Ectodermal cell (in vitro differentiated cells): ENCODE measurements at regions not wholly inside any gene's neighbourhood (a gene's known extent, or its start where the extent isn't known, plus 50 kb on each side); places are given as distances from the start of the nearest gene placed in this dataset.

Source experiments
- H3K27ac ChIP-seq: 2 replicates; pipeline ENCODE4 v1.7.0; 2013; ENCODE audit warnings: mild to moderate bottlenecking, low read depth, low read length; ENCODE audit not compliant: insufficient read depth, poor library complexity, severe bottlenecking
- H3K27me3 ChIP-seq: 2 replicates; pipeline ENCODE4 v1.7.0; 2013; ENCODE audit warnings: mild to moderate bottlenecking, low read length; ENCODE audit not compliant: insufficient read depth, control insufficient read depth, poor library complexity, severe bottlenecking
- H3K36me3 ChIP-seq: one replicate; pipeline ENCODE4 v1.7.0; 2013; ENCODE audit warnings: low read length; ENCODE audit not compliant: control insufficient read depth, insufficient read depth
- H3K4me1 ChIP-seq: one replicate; pipeline ENCODE4 v1.7.0; 2013; ENCODE audit warnings: low read length; ENCODE audit not compliant: control insufficient read depth, insufficient read depth
- H3K4me3 ChIP-seq: 2 replicates; pipeline ENCODE4 v1.7.0; 2013; ENCODE audit warnings: low read depth, low read length, control low read depth; ENCODE audit not compliant: insufficient read depth
- H3K9me3 ChIP-seq: 2 replicates; pipeline ENCODE4 v1.7.0; 2013; ENCODE audit warnings: mild to moderate bottlenecking, low read length, moderate library complexity; ENCODE audit not compliant: control insufficient read depth
- WGBS, 2 experiments: methylation state at CpG; one replicate each; pipeline ENCODE4 v1.1.7; 2013; ENCODE audit warnings: missing lambda C conversion rate in 2 of 2; 5-methylcytosine and 5-hydroxymethylcytosine counted together

DNA sequence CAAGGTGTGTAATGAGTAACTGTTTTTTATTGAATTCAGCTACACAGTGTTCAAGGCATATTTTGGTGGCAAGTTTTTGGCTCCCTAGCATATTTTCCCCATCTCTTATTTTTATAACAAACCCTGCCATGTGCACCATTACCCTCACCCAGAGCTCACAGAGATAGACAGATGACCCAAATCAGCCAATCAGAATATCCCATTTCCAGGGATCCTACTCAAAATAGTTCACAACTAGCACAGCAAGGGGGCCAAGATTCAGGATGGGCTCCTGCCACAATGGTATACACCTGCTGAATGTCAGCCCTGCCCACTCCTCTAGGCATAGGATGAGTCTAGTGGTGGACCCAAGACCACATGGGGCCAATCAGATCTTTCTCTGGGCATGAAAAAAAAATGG is 78.8 kb upstream of the SETMAR start:
- Histone ChIP-seq H3K27me3 (no peaks in the 10 kb centered on the region), H3K27ac (no peak overlapping the region), H3K4me1 (no peaks in the 10 kb centered on the region), H3K4me3 (no peak overlapping the region), H3K9me3 (no peaks in the 10 kb centered on the region), H3K36me3 (no peaks in the 10 kb centered on the region)

DNA sequence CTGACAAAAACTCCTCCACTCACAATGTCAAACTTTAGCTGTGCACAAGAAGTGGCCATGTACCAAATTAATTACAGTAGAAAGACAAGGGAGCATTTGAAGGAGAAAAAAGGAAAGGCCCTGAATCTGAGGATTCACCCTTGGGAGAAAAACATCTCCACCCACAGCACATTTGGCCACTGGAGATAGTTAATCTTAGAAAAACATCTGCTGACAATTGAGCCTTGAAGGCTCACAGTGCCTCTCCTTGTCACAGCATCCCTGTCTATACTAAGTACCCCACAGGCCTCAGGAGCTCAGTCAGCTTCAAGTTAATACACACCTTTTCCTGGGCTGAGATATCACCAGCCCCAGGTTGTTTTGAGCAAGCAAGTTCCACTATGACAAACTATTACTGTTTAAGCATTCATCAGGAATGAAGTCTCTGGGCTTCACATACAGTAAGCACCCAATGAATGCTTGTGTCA is 78.1 kb upstream of the SETMAR start:
- H3K4me3 ChIP-seq: no peak overlapping the region
- no peaks in the 10 kb centered on the region for H3K36me3 ChIP-seq
- no peaks in the 10 kb centered on the region for H3K27me3 ChIP-seq
- H3K9me3 ChIP-seq: no peaks in the 10 kb centered on the region
- H3K4me1 ChIP-seq: no peaks in the 10 kb centered on the region
- no peak overlapping the region for H3K27ac ChIP-seq

DNA sequence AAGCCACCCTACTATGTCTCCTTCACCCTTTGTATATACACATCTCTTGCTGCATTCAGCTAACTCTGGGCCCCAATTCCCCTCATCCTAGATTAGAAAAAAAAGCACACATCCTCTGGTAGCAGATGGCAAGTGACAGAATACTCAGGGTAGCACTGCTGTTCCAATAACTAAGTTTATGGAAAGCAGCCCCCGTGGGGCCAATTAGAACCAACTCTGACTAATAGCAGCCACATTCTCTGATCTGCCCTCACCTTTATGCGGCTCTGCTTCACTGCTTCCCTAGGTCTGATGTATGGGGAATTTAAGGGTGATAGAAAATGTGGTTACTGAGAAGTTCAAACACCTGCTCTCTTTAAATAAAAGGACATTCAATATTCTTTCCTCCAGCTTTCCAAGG is 74.9 kb upstream of the SETMAR start:
- WGBS, 2 experiments: 78 to 96% methylated on average over 2 of the region's 2 CpGs
- Histone ChIP-seq H3K36me3 (no peaks in the 10 kb centered on the region), H3K9me3 (no peaks in the 10 kb centered on the region), H3K27me3 (no peaks in the 10 kb centered on the region), H3K4me3 (no peak overlapping the region), H3K27ac (no peak overlapping the region), H3K4me1 (peaks cover 3% of the 10 kb centered on the region)

DNA sequence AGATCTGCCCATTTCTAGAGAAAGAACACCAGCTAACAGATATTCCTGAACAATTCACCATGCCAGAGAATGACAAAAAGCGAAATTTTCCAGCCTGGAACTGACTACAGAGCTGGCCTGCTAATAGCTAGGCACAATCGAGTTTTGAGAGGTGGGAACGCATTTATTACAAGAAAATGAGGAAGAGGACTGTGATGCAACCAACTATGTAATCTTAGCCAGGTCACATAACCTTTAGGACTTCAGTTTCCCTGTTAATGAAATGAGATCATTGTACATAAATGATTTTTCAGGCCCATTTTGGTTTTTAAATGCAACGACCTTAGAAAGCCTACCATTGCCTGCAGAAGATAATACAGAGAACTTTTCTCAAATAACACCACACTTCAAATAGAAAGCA is 72.1 kb upstream of the SETMAR start:
- Histone ChIP-seq H3K27ac (no peak overlapping the region), H3K4me1 (peaks cover 3% of the 10 kb centered on the region), H3K4me3 (no peak overlapping the region), H3K36me3 (no peaks in the 10 kb centered on the region), H3K27me3 (no peaks in the 10 kb centered on the region), H3K9me3 (no peaks in the 10 kb centered on the region)
- WGBS, 2 experiments: 89 to 94% methylated on average over 4 of the region's 4 CpGs

DNA sequence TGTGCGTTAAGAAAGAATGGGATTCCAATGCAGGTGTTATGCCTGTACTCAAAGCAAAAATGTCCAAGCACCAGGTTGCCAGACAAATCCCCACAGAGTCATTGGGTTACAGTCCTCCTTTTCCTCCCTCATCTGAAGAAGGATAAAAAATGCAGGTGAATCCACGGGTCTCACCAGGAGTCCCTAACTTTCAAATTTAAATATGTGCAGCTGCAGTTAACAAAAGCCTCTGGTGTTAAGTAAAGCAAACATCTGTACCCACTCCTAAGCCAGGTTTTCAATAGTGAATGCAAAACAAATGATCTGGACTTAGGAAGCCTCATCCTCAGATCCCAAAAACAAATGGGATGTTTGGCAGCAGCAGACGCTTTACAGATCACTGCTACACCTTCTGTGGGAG is 70.4 kb upstream of the SETMAR start:
- H3K9me3 ChIP-seq: no peaks in the 10 kb centered on the region
- peaks cover 3% of the 10 kb centered on the region for H3K4me1 ChIP-seq
- no peaks in the 10 kb centered on the region for H3K27me3 ChIP-seq
- H3K36me3 ChIP-seq: no peaks in the 10 kb centered on the region
- no peak overlapping the region for H3K27ac ChIP-seq
- WGBS, 2 experiments: 40 to 46% methylated on average over 3 of the region's 3 CpGs
- H3K4me3 ChIP-seq: no peak overlapping the region

DNA sequence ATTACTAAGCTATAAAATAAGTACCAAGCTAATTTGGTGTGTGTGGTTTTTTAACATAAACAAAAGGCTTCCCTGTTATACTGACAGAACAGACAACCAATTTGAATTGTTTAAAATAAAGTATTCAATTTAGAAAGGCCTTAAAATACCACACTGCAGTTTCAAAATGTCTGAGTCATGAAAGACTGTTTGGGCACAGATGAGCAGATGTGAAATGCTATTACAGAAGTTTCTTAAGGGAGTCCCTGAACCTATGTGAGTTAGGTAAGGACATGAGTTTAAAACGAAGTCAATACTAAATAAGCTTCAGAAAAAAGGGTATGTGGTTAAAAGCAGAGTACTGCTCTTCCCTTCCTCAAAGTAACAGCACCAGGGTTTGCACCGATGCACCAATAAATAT is 69.7 kb upstream of the SETMAR start:
- Histone ChIP-seq H3K4me3 (no peak overlapping the region), H3K27ac (no peak overlapping the region), H3K4me1 (peaks cover 3% of the 10 kb centered on the region), H3K9me3 (no peaks in the 10 kb centered on the region), H3K27me3 (no peaks in the 10 kb centered on the region), H3K36me3 (no peaks in the 10 kb centered on the region)
- 82 to 85% methylated on average over 2 of the region's 2 CpGs for WGBS, 2 experiments

DNA sequence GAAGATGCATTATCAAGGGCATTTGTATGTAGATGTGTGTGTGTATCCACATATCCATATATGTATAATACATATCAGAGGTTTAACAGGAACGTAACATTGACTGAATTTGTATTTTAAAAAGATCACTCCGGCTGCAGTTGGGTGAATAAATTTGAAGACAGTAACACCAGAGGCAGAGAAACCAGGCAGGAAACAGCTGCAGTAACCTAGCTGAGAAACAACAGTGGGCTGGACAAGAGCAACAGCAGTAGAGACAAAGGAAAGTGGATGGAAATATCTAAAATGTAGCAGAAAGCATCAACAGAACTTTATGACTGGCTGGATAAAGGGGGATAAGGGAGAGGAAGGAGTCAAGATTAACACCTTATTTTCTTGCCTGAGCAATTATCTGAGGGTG is 68.3 kb upstream of the SETMAR start:
- WGBS, 2 experiments: 96 to 99% methylated on average over 2 of the region's 2 CpGs
- Histone ChIP-seq H3K9me3 (no peaks in the 10 kb centered on the region), H3K4me3 (no peak overlapping the region), H3K27me3 (no peaks in the 10 kb centered on the region), H3K36me3 (no peaks in the 10 kb centered on the region), H3K4me1 (peaks cover 3% of the 10 kb centered on the region), H3K27ac (no peak overlapping the region)

DNA sequence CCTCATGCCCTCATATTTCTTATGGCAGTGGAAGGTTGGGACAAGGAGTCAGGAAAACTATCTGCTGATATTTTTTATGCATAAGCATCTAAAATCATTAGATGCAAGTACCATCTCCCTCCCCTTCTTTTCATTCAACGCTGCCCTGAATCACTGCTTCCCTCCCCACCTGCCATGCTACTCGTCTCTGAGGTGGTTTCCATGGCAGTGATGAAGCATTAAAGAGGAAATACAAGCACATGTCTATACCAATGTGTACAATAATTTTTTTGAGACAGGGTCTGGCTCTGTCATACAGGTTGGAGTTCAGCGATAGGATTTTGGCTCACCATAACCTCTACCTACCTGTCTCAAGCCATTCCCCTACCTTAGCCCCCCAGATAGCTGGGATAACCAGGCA is 67.5 kb upstream of the SETMAR start:
- Histone ChIP-seq H3K27ac (no peak overlapping the region), H3K4me3 (no peak overlapping the region), H3K9me3 (no peaks in the 10 kb centered on the region), H3K4me1 (peaks cover 3% of the 10 kb centered on the region), H3K36me3 (no peaks in the 10 kb centered on the region), H3K27me3 (no peaks in the 10 kb centered on the region)
- WGBS, 2 experiments: 90 to 100% methylated on average over 3 of the region's 3 CpGs

DNA sequence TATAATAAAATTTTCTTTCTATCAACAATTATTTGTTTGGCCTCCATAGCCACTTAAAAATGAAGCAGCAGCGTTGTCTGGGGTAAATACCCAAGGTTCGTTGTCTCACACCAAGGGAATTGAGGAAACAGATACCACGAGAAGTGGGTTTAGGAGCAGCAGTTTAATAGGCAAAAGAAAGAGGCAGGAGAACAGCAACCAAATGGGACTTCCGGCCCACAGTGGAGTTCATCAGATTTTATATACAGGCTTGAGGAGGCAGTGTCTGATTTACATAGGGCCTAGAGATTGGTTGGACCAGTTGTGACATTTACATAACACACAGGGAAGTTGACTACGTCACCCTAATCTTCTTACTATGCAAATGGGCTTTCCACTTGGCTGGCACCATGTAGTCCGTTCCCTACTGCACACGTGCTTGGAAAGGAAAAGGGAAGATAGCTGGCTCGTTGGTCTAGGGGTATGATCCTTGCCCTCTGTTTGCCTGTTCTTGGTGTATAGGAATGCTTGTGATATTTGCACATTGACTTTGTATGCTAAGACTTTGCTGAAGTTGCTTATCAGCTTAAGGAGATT is 61.5 kb upstream of the SETMAR start:
- H3K4me3 ChIP-seq: no peak overlapping the region
- 93% methylated on average over 8 of the region's 8 CpGs for WGBS, 2 experiments
- H3K4me1 ChIP-seq: no peaks in the 10 kb centered on the region
- H3K27me3 ChIP-seq: no peaks in the 10 kb centered on the region
- no peaks in the 10 kb centered on the region for H3K9me3 ChIP-seq
- no peaks in the 10 kb centered on the region for H3K36me3 ChIP-seq
- H3K27ac ChIP-seq: no peak overlapping the region

DNA sequence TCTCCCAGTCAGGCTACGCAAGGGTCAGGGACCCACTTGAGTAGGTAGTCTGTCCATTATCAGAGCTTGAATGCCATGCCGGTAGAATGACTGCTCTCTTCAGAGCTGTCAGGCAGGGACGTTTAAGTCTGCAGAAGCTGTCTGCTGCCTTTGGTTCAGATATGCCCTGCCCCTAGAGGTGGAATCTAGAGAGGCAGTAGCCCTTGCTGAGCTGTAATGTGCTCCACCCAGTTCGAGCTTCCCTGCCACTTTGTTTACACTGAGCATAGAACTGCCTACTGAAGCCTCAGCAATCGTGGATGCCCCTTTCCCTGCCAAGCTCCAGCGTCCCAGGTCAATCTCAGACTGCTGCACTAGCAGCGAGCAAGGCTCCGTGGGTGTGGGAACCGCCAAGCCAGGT is 57.5 kb upstream of the SETMAR start:
- WGBS, 2 experiments: 72 to 75% methylated on average over 9 of the region's 9 CpGs
- Histone ChIP-seq H3K4me3 (no peak overlapping the region), H3K36me3 (no peaks in the 10 kb centered on the region), H3K4me1 (no peaks in the 10 kb centered on the region), H3K9me3 (no peaks in the 10 kb centered on the region), H3K27me3 (no peaks in the 10 kb centered on the region), H3K27ac (no peak overlapping the region)

DNA sequence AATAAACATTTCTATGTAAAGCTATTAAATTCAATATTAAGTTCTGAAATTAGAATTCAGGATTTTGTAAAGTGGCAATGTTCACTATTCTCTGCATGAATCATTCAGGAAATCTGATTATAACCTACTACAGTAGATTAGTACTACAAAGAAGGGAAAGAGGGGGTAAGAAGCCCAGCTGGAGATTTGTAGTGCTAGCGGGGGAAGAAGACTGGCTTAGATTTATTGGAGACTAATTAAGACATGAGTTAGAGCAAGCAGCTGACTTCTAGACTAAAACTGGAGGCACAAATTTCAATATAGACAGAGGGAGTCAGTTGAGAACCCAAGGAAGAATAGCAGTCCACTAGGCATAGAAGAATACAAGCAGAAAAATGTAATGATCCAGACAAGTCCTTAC is 55.8 kb upstream of the SETMAR start:
- H3K36me3 ChIP-seq: no peaks in the 10 kb centered on the region
- no peak overlapping the region for H3K27ac ChIP-seq
- 83 to 100% methylated on average over 1 of the region's 1 CpG for WGBS, 2 experiments
- H3K4me1 ChIP-seq: no peaks in the 10 kb centered on the region
- no peaks in the 10 kb centered on the region for H3K27me3 ChIP-seq
- H3K9me3 ChIP-seq: no peaks in the 10 kb centered on the region
- H3K4me3 ChIP-seq: no peak overlapping the region
